GM06990 (cell line): ENCODE measurements at regions not wholly inside any gene's neighbourhood (a gene's known extent, or its start where the extent isn't known, plus 50 kb on each side); places are given as distances from the start of the nearest gene placed in this dataset.

ENCODE experiments used
- DNase-seq: peaks from one replicate; pipeline ENCODE4 v3.0.0-alpha.2; 2011; ENCODE audit not compliant: insufficient read length; ENCODE audit errors: extremely low read depth
- H3K27me3 ChIP-seq: replicated peaks from 2 replicates; pipeline ENCODE4 v1.6.0; 2011; ENCODE audit warnings: low read length; ENCODE audit not compliant: control insufficient read depth, insufficient read depth
- H3K36me3 ChIP-seq: 2 replicates; pipeline ENCODE4 v1.5.1; 2011; ENCODE audit warnings: low read length; ENCODE audit not compliant: control insufficient read depth, insufficient read depth
- H3K4me3 ChIP-seq: replicated peaks from 2 replicates; pipeline ENCODE4 v1.5.1; 2011; ENCODE audit warnings: low read depth, mild to moderate bottlenecking, control low read depth, low read length
- TF ChIP-seq, protein P1 (sequence below): IDR thresholded peaks from 2 replicates; pipeline ENCODE4 v1.5.1; 2011; ENCODE audit warnings: low read length, control low read depth, mild to moderate bottlenecking, inconsistent platforms; ENCODE audit not compliant: insufficient read depth, poor library complexity, severe bottlenecking

DNA sequence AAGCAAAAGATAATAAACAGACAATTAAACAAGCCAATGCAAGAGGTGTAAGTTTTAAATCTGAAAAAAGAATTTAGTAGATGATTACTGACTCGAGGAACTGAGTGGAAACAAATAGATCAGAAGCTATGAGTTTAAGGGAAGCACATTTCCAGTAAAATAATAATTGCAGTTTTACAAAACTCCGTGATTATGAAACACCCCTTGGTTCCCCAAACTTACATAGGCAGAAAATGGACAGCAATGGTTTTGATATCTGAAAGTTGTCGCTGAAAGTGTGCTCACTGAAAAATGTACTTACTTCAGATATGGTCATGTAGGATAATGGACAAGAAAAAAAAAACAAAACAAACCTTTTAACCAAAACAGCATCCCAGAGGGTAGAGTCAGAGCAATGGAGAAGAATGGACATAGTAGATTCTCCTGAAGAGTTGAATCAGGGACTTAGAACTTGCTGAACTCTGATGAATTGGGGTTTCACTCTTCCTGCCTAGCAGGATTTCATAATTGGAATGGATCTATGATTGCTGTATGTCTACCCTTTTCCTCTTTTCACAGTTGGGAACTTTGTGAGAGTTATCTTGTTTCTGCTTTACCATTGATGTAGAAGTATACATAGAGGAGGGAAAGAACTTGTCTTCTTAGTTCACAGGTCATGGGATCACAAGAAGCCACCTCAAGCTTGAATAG, 305.6 kb upstream of the ZEB2 start:
- no peak for DNase-seq

DNA sequence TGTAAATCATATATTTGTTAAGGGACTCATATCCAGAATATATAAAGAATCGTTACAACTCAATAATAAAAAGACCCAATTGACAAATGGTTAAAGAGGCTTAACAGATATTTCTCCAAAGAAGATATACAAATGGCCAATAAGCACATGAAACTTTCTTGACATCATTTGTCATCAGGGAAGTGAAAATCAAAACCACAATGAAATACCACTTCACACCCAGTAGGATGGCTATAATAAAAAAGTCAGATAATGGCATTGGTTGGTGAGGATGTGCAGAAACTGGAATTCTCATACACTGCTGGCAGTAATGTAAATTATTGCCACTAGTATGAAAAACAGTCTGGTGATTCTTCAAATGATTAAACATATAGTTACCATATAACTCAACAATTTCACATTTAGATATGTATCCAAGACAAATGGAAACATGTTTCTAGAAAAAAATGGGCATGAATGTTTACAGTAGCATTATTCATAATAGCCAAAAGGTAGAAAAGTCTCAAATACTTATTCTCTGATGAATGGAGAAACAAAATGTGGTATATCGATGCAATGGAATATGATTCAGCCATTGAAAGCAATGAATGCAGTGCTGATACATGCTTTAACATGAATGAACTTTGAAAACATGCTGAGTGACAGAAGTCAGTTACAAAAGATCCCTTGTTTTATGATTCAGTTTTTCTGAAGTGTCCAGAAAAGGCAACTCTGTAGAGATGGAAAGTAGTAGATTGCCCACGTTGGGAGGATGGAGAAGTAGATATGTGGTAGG, 304.6 kb upstream of the ZEB2 start:
- H3K27me3 ChIP-seq, result no peaks in the 10 kb centered on the region
- no peak overlapping the region for H3K4me3 ChIP-seq
- DNase-seq, result no peak
- no peaks in the 10 kb centered on the region for H3K36me3 ChIP-seq
- TF ChIP-seq, protein P1, sequence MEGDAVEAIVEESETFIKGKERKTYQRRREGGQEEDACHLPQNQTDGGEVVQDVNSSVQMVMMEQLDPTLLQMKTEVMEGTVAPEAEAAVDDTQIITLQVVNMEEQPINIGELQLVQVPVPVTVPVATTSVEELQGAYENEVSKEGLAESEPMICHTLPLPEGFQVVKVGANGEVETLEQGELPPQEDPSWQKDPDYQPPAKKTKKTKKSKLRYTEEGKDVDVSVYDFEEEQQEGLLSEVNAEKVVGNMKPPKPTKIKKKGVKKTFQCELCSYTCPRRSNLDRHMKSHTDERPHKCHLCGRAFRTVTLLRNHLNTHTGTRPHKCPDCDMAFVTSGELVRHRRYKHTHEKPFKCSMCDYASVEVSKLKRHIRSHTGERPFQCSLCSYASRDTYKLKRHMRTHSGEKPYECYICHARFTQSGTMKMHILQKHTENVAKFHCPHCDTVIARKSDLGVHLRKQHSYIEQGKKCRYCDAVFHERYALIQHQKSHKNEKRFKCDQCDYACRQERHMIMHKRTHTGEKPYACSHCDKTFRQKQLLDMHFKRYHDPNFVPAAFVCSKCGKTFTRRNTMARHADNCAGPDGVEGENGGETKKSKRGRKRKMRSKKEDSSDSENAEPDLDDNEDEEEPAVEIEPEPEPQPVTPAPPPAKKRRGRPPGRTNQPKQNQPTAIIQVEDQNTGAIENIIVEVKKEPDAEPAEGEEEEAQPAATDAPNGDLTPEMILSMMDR, result no peak

More for the DNA sequence above, 305.6 kb upstream of the ZEB2 start:
- TF ChIP-seq, protein P1, result no peak
- no peak overlapping the region for H3K4me3 ChIP-seq
- H3K27me3 ChIP-seq, result no peaks in the 10 kb centered on the region
- H3K36me3 ChIP-seq, result no peaks in the 10 kb centered on the region

DNA sequence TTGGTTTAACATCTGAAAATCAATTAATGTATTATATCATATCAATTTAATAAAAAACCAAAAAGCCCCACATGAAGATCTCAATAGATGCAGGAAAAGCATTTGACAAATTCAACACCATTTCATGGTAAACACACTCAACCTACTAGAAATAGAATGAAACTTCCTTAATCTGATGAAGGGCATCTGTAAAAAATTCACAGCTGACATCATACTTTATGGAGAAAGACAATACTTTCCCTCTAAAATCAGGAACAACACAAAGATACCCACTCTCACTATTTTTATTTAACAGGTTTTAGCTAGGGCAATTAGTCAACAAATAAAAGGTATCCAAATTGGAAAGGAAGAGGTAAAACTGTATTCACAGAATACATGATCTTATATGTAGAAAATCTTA, 303.0 kb upstream of the ZEB2 start:
- H3K36me3 ChIP-seq, result no peaks in the 10 kb centered on the region
- H3K27me3 ChIP-seq, result no peaks in the 10 kb centered on the region
- no peak for DNase-seq
- TF ChIP-seq, protein P1, result no peak
- no peak overlapping the region for H3K4me3 ChIP-seq

DNA sequence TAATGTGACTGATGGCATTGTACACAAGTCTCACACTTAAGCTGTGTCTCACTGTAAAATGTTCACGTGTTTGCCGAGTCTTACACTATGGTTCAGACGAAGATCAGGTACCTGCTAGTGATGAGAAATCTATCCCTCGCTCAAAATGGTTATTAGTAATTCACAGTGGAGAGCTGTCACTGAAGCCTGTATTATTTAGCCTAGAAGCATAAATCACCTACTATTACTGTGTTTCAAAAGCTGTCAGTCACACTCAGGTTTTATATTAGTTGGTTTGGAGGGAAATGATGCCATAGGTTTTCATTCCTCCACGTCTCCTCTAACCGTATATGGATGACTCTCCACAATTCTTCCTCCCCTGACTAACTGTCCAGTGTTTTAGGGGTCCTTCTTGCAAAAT, 292.4 kb upstream of the ZEB2 start:
- Histone ChIP-seq H3K27me3 (no peaks in the 10 kb centered on the region), H3K4me3 (no peak overlapping the region), H3K36me3 (no peaks in the 10 kb centered on the region)
- TF ChIP-seq, protein P1, result no peak
- no peak for DNase-seq

GRCh38 chr2:144801766-144802165, 281.8 kb upstream of the ZEB2 start:
- no peak for DNase-seq
- TF ChIP-seq, protein P1, result no peak
- Histone ChIP-seq H3K27me3 (no peaks in the 10 kb centered on the region), H3K36me3 (no peaks in the 10 kb centered on the region), H3K4me3 (no peak overlapping the region)

- Histone ChIP-seq H3K36me3 (no peaks in the 10 kb centered on the region), H3K27me3 (no peaks in the 10 kb centered on the region), H3K4me3 (no peak overlapping the region)
- DNase-seq, result no peak
- TF ChIP-seq, protein P1, result no peak
These were observed 281.4 kb upstream of the ZEB2 start for GRCh38 chr2:144801325-144801724.
